ENCODE measurements at regions not wholly inside any gene's neighbourhood (a gene's known extent, or its start where the extent isn't known, plus 50 kb on each side); places are given as distances from the start of the nearest gene placed in this dataset.

- H3K9me3 ChIP-seq: no peaks in the 10 kb centered on the region
- no peaks in the 10 kb centered on the region for H3K27me3 ChIP-seq (ENCODE audit: insufficient read depth in 3 of 3, low read length in 2 of 3)
- no peaks in the 10 kb centered on the region for H3K36me3 ChIP-seq (ENCODE audit: insufficient read depth in 1 of 2, low read depth in 1 of 2)
- H3K4me3 ChIP-seq: no peak overlapping the region
- 64 to 79% (median 65%) methylated on average over 11 of the region's 11 CpGs for WGBS, 3 donors
- intact Hi-C loops (cut with DNase I): no loop called here
- no peak for ATAC-seq
- H3K4me1 ChIP-seq: no peaks in the 10 kb centered on the region
- TF ChIP-seq CTCF (IDR thresholded peaks at IDR 0.05): no peak
- no peak overlapping the region for H3K27ac ChIP-seq
- DNase-seq: no peak
Measured at GRCh38 chr6:14516956-14517355, 399.4 kb downstream of the CD83 start.

- intact Hi-C loops (cut with DNase I): no loop called here
- no peak for ATAC-seq
- H3K27ac ChIP-seq: no peak overlapping the region
- no peaks in the 10 kb centered on the region for H3K4me1 ChIP-seq
- H3K9me3 ChIP-seq: no peaks in the 10 kb centered on the region
- DNase-seq: no peak
- WGBS, 3 donors: 79 to 88% (median 81%) methylated on average over 7 of the region's 7 CpGs
- no peaks in the 10 kb centered on the region for H3K36me3 ChIP-seq (ENCODE audit: insufficient read depth in 1 of 2, low read depth in 1 of 2)
- no peak overlapping the region for H3K4me3 ChIP-seq
- TF ChIP-seq CTCF (IDR thresholded peaks at IDR 0.05): no peak
- H3K27me3 ChIP-seq (ENCODE audit: insufficient read depth in 3 of 3, low read length in 2 of 3): no peaks in the 10 kb centered on the region
Measured at GRCh38 chr6:14517516-14518105, 400.0 kb downstream of the CD83 start.

- Histone ChIP-seq H3K27ac (no peak overlapping the region), H3K4me3 (no peak overlapping the region), H3K36me3 (ENCODE audit: insufficient read depth in 1 of 2, low read depth in 1 of 2) (no peaks in the 10 kb centered on the region), H3K4me1 (no peaks in the 10 kb centered on the region), H3K9me3 (no peaks in the 10 kb centered on the region), H3K27me3 (ENCODE audit: insufficient read depth in 3 of 3, low read length in 2 of 3) (no peaks in the 10 kb centered on the region)
- WGBS, 3 donors: 66 to 72% (median 72%) methylated on average over 14 of the region's 14 CpGs
- no peak for DNase-seq
- no peak for ATAC-seq
- TF ChIP-seq CTCF (IDR thresholded peaks at IDR 0.05): no peak
- intact Hi-C loops (cut with DNase I): no loop called here
Measured at GRCh38 chr6:14518515-14519217, 401.1 kb downstream of the CD83 start.

- DNase-seq (no peak), ATAC-seq (no peak)
- Histone ChIP-seq H3K9me3 (no peaks in the 10 kb centered on the region), H3K36me3 (ENCODE audit: insufficient read depth in 1 of 2, low read depth in 1 of 2) (no peaks in the 10 kb centered on the region), H3K27ac (no peak overlapping the region), H3K27me3 (ENCODE audit: insufficient read depth in 3 of 3, low read length in 2 of 3) (no peaks in the 10 kb centered on the region), H3K4me1 (no peaks in the 10 kb centered on the region), H3K4me3 (no peak overlapping the region)
- intact Hi-C loops (cut with DNase I): no loop called here
- no peak for TF ChIP-seq CTCF (IDR thresholded peaks at IDR 0.05)
- 87 to 95% (median 94%) methylated on average over 2 of the region's 2 CpGs for WGBS, 3 donors
Measured at GRCh38 chr6:14520029-14520428, 402.5 kb downstream of the CD83 start.

GRCh38 chr6:14520536-14520935, 403.0 kb downstream of the CD83 start:
- Histone ChIP-seq H3K4me3 (no peak overlapping the region), H3K9me3 (no peaks in the 10 kb centered on the region), H3K36me3 (ENCODE audit: insufficient read depth in 1 of 2, low read depth in 1 of 2) (no peaks in the 10 kb centered on the region), H3K4me1 (no peaks in the 10 kb centered on the region), H3K27ac (no peak overlapping the region), H3K27me3 (ENCODE audit: insufficient read depth in 3 of 3, low read length in 2 of 3) (no peaks in the 10 kb centered on the region)
- TF ChIP-seq CTCF (IDR thresholded peaks at IDR 0.05): no peak
- intact Hi-C loops (cut with DNase I): no loop called here
- WGBS, 3 donors: 93 to 95% (median 93%) methylated on average over 2 of the region's 2 CpGs
- ATAC-seq (no peak), DNase-seq (no peak)
